Stimulated activated CD4-positive, alpha-beta T cell treated with anti-CD3 and anti-CD28 coated beads, TNF-alpha, amount 100 ng/mL, for 4 hours (primary cell): ENCODE measurements at regions not wholly inside any gene's neighbourhood (a gene's known extent, or its start where the extent isn't known, plus 50 kb on each side); places are given as distances from the start of the nearest gene placed in this dataset.

Experiments used
- DNase-seq, 3 experiments: peaks; one replicate each; pipeline ENCODE4 v3.0.0-alpha.2; 2020; ENCODE audit warnings: low read depth in 3 of 3

- no peak for DNase-seq
These were observed 545.8 kb downstream of the EBF1 start for GRCh38 chr5:158553962-158554336.

GRCh38 chr5:158553195-158553961, 546.3 kb downstream of the EBF1 start:
- no peak for DNase-seq

- no peak for DNase-seq
These were observed 547.5 kb downstream of the EBF1 start for GRCh38 chr5:158552241-158552640.

GRCh38 chr5:158549311-158549710, 550.4 kb downstream of the EBF1 start:
- no peak for DNase-seq

- no peak for DNase-seq
These were observed 553.0 kb downstream of the EBF1 start for GRCh38 chr5:158546748-158547147.

- DNase-seq = no peak
These were observed 553.7 kb downstream of the EBF1 start for GRCh38 chr5:158545949-158546530.

GRCh38 chr5:158544388-158545339, 555.1 kb downstream of the EBF1 start:
- no peak for DNase-seq

- no peak for DNase-seq
These were observed 556.0 kb downstream of the EBF1 start for GRCh38 chr5:158543539-158544387.

- no peak for DNase-seq
These were observed 558.0 kb downstream of the EBF1 start for GRCh38 chr5:158541536-158542297.

- DNase-seq = no peak
These were observed 561.1 kb downstream of the EBF1 start for GRCh38 chr5:158538506-158539074.

- no peak for DNase-seq
These were observed 562.4 kb downstream of the EBF1 start for GRCh38 chr5:158537366-158537765.

GRCh38 chr5:158534203-158534602, 565.5 kb downstream of the EBF1 start:
- no peak for DNase-seq

GRCh38 chr5:158532739-158533138, 567.0 kb downstream of the EBF1 start:
- DNase-seq = no peak

- DNase-seq = no peak
These were observed 567.9 kb downstream of the EBF1 start for GRCh38 chr5:158531860-158532259.

- no peak for DNase-seq
These were observed 569.6 kb downstream of the EBF1 start for GRCh38 chr5:158530115-158530514.

GRCh38 chr5:158529454-158529853, 570.3 kb downstream of the EBF1 start:
- DNase-seq = no peak

GRCh38 chr5:158525663-158526062, 574.1 kb downstream of the EBF1 start:
- DNase-seq = no peak

- no peak for DNase-seq
These were observed 575.6 kb downstream of the EBF1 start for GRCh38 chr5:158524070-158524469.

GRCh38 chr5:158522776-158523175, 576.9 kb downstream of the EBF1 start:
- no peak for DNase-seq

GRCh38 chr5:158521995-158522394, 577.7 kb downstream of the EBF1 start:
- DNase-seq = no peak
